ENCODE measurements at regions not wholly inside any gene's neighbourhood (a gene's known extent, or its start where the extent isn't known, plus 50 kb on each side); places are given as distances from the start of the nearest gene placed in this dataset.

GRCh38 chr2:37792366-37792765 lies 120.9 kb upstream of the CDC42EP3 start:
- TF ChIP-seq SUZ12 (IDR thresholded peaks at IDR 0.05; ENCODE audit: extremely low read depth, insufficient read depth, insufficient read length) (no peak), ZNF274 (IDR thresholded peaks at IDR 0.05; ENCODE audit: low read depth, low read length) (no peak)

Data from NT2/D1 (cell line).